GM10266 (cell line): ENCODE measurements at regions not wholly inside any gene's neighbourhood (a gene's known extent, or its start where the extent isn't known, plus 50 kb on each side); places are given as distances from the start of the nearest gene placed in this dataset.

ENCODE experiments used
- DNase-seq: peaks from one replicate; pipeline ENCODE4 v3.0.0; 2012; ENCODE audit errors: extremely low spot score
- TF ChIP-seq, protein P1 (sequence below): IDR thresholded peaks from 2 replicates; pipeline ENCODE4 v1.5.1; 2012; ENCODE audit warnings: mild to moderate bottlenecking, low read depth; ENCODE audit not compliant: control insufficient read depth, insufficient read depth; ENCODE audit errors: missing control alignments

DNA sequence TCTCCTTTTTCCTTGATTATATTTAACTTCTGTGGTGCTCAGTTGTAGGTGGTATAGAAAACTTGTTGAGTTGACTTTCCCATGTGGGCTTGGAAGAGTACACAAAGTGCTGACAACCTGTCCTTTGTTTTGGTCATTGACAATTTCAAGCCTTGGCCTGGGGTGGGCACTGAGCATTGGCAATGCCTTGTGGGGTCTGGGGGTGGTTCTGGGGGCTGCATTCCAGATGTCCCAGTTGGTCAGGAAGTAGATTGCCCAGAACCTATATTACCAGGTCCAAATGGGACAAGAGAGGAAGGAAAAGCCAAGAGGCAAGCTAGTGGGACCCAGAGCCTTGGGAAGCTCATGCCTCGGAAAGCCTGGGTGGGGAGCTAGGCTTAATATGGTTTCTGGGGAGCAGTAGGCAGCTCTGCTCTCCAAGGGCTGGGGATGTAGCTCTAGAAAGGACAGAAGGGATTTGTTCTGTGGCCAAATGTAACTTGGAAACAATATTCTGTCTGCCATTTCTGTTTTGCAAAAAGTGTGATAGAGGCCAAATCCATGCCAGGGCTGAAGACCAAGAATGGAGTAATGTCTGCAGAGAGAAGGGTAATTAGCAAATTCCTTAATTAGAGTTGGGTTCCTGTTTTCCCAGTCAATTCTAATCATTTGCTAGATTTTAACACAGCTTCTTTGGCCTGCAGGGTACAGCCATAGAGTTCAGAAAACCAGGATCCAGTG lies 87.4 kb downstream of the SLC4A3 start:
- TF ChIP-seq, protein P1, sequence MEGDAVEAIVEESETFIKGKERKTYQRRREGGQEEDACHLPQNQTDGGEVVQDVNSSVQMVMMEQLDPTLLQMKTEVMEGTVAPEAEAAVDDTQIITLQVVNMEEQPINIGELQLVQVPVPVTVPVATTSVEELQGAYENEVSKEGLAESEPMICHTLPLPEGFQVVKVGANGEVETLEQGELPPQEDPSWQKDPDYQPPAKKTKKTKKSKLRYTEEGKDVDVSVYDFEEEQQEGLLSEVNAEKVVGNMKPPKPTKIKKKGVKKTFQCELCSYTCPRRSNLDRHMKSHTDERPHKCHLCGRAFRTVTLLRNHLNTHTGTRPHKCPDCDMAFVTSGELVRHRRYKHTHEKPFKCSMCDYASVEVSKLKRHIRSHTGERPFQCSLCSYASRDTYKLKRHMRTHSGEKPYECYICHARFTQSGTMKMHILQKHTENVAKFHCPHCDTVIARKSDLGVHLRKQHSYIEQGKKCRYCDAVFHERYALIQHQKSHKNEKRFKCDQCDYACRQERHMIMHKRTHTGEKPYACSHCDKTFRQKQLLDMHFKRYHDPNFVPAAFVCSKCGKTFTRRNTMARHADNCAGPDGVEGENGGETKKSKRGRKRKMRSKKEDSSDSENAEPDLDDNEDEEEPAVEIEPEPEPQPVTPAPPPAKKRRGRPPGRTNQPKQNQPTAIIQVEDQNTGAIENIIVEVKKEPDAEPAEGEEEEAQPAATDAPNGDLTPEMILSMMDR: no peak
- no peak for DNase-seq

DNA sequence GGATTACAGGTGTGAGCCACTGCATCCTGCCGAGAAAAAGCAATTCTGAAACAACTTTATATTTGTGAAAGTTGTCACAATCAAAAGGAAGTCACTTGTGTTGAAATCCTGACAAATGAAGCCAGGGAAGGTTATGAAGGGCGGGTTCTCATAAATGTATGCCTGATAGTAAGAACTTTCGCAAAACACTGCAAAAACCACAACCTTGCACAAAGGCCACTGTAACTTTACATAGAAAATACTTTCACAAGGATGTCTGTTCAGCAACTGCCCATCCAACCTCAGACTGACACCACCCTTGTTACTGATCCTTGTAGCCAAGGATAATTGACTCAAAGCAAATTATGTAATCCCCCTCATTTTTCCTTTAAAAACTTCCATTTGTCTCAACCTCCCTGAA lies 90.6 kb downstream of the SLC4A3 start:
- TF ChIP-seq, protein P1: no peak
- no peak for DNase-seq

DNA sequence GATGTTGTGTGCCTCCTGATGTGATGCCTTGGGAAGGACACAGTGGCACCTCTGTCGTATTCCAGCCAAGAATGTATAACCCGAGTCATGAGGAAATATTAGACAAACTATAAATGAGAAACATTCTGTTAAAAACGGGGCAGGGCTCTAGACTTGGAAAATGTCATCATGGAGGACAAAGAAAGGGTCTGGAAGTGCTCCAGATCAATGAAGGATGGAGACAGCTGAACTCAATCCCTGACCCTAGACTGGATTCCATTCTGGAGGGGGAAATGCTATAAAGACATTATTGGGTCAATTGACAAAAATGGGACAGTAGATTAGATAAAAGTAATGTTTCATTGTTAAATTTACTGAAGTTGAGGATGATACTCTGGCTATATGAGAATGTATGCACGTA lies 92.1 kb downstream of the SLC4A3 start:
- no peak for DNase-seq
- TF ChIP-seq, protein P1: no peak

DNA sequence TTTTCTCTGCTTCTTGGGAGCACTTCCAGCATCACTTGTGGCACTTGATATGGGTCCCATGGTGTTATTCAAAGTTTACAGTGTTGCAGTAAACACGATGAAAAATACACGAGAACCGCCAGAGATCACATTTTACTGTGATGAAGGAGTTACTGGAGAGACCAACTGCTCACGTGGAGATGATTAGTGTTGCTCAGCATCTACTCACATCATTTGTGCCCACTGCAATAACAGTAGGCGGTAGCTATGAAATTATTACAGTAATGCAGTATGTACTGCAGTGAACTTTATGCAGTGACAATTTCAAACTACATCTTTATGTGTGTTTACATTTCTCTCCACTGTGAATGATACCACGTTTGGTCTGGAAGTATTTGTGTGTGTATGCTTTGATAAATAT lies 93.5 kb downstream of the SLC4A3 start:
- TF ChIP-seq, protein P1: no peak
- DNase-seq: no peak

DNA sequence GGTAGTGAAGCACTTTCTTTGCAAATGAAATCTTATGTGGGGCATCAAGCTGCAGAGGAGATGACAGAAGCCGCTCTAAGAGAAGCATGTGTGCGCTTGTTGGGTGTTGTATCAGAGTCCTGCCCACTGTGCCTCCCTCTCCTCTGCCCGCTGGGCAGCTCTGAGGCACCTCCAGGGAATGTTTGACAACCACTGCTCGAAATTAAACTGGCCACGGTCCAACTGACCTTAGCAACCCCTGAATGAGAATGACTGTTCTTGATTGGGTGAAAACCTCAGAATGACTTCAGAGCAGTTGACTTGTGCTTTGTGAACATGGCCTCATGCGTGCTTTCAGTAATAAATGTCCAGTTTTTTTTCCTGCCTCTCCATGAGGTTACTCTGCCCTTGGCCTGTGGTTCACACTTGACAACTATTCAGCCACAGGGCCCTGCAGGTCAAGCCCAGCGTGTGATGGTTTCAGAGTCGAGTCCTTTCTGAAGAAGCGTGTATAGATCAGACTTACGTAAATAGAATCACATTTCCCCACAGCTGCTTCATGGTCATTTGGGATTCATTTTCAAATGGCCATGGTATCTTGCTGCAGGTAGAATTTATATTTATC lies 94.9 kb downstream of the SLC4A3 start:
- no peak for DNase-seq
- TF ChIP-seq, protein P1: no peak

DNA sequence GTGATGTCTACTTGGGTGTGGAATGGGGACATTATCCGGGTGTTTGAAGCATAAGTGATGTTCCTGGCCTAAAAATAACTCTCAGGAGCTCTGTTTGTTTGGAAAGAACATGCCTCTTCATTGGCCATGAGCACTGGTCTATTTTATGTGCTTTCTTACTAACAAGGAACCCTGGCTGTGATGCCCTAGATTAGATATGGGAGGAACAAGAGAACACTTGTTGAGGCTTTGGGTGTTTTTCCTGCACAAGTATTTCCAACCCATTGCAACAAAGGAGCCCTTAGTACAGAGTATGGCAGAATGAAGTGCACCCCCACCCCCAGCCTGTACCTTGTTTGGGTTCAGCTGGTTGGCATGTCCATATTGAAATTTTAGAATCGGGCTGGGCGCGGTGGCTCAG lies 95.9 kb downstream of the SLC4A3 start:
- TF ChIP-seq, protein P1: no peak
- no peak for DNase-seq

DNA sequence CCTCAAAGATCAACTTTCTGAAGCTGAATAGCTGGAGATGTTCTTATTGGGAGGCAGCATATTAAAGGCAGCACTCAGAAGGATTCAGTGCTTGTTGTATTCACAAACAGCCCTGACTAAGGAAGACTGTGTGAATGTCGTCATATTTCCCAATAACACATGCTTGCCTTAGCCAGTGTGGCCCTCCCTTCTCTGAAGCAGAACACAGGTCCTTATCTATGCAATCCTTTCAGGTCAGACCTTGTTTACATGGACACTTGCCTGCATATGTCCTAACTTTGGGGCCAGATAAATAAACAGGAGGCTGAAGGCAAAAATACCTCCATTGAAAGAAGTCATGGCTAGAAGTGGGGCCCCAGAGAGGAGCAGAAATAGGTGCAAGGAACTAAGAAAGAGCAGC lies 97.2 kb downstream of the SLC4A3 start:
- TF ChIP-seq, protein P1: no peak

More for the DNA sequence above, 97.2 kb downstream of the SLC4A3 start:
- no peak for DNase-seq
